GM12878 (cell line): ENCODE measurements at regions not wholly inside any gene's neighbourhood (a gene's known extent, or its start where the extent isn't known, plus 50 kb on each side); places are given as distances from the start of the nearest gene placed in this dataset.
"Not testable (repeated sequence)": the region's sequence is repeated elsewhere in the genome, so short reads cannot be mapped to it uniquely, and the experiment has no call there.

Experiments
- ATAC-seq: fragments of 200-7000 bp; cut with Tn5 transposase; 3 replicates; pipeline ENCODE4 v1.9.1; 2020; ENCODE audit warnings: mild to moderate bottlenecking, moderate library complexity
- BruUV-seq: library from RNA; stranded (reverse); fragments of 400-500 nt; replicated peaks from 2 replicates; lab custom pipeline; 2021; lab: Mats Ljungman, UMichigan
- CTCF ChIA-PET: fragments of 300-600 bp; sonication (Branson Sonifier 250); formaldehyde crosslinking; extraction: SDS; loops from one replicate; lab custom pipeline; 2021; ENCODE audit warnings: inconsistent platforms; lab: Yijun Ruan, JAX
- POLR2A ChIA-PET: fragments of 350-600 bp; formaldehyde crosslinking; extraction: SDS; loops from one replicate; lab custom pipeline; 2021; ENCODE audit warnings: inconsistent platforms; lab: Charles Lee
- RAD21 ChIA-PET: fragments of 300-600 bp; sonication (Branson Sonifier 250); formaldehyde crosslinking; loops from one replicate; lab custom pipeline; 2023; ENCODE audit warnings: antibody characterized with exemption; ENCODE audit not compliant: unreplicated experiment; lab: Charles Lee
- SMC1A ChIA-PET: fragments of 300-600 bp; sonication (Branson Sonifier 250); formaldehyde crosslinking; loops from one replicate; lab custom pipeline; 2023; ENCODE audit not compliant: unreplicated experiment, uncharacterized antibody; lab: Charles Lee
- DNase-seq: peaks from one replicate; pipeline ENCODE4 v3.0.0-alpha.2; 2011; ENCODE audit warnings: low read depth, low spot score
- FAIRE-seq: peaks from 3 replicates; lab custom pipeline; 2011; peaks lifted over from hg19 to GRCh38; lab: Jason Lieb, UNC
- H2AFZ ChIP-seq: 2 replicates; pipeline ENCODE4 v1.6.0; 2011; ENCODE audit warnings: low read depth, low read length, control low read depth; ENCODE audit not compliant: control insufficient read depth
- H3K27ac ChIP-seq: 2 replicates; pipeline ENCODE4 v1.5.1; 2011; ENCODE audit warnings: control low read depth; ENCODE audit not compliant: control insufficient read depth, insufficient read depth
- H3K27me3 ChIP-seq, 2 experiments: replicated peaks in 1 of 2; 2 replicates each; pipeline versions ENCODE4 v1.6.0 to v1.6.1; 2011; ENCODE audit warnings: low read length in 1 of 2; ENCODE audit not compliant: control insufficient read depth in 2 of 2, insufficient read depth in 2 of 2
- H3K36me3 ChIP-seq, 2 experiments: 2 replicates each; pipeline ENCODE4 v1.5.1; 2011; ENCODE audit warnings: low read length in 1 of 2; ENCODE audit not compliant: control insufficient read depth in 2 of 2, insufficient read depth in 2 of 2
- H3K4me1 ChIP-seq: 2 replicates; pipeline ENCODE4 v1.6.1; 2011; ENCODE audit warnings: mild to moderate bottlenecking, low read length, moderate library complexity, mixed read lengths; ENCODE audit not compliant: control insufficient read depth, insufficient read depth
- H3K4me2 ChIP-seq: 2 replicates; pipeline ENCODE4 v1.6.0; 2011; ENCODE audit warnings: control low read depth; ENCODE audit not compliant: control insufficient read depth, insufficient read depth
- H3K4me3 ChIP-seq: fragments of 200-600 bp; sonication (generic); 2 replicates; pipeline ENCODE4 v1.5.1; 2016
- H3K79me2 ChIP-seq: 2 replicates; pipeline ENCODE4 v1.6.0; 2011; ENCODE audit warnings: low read length; ENCODE audit not compliant: control insufficient read depth, insufficient read depth
- H3K9ac ChIP-seq: 2 replicates; pipeline ENCODE4 v1.8.0; 2011; ENCODE audit warnings: low read length, control low read depth, mixed read lengths; ENCODE audit not compliant: control insufficient read depth, insufficient read depth
- H3K9me3 ChIP-seq: replicated peaks from 3 replicates; pipeline ENCODE4 v1.5.1; 2011; ENCODE audit warnings: mild to moderate bottlenecking, low read length; ENCODE audit not compliant: control insufficient read depth, insufficient read depth
- H4K20me1 ChIP-seq: 2 replicates; pipeline ENCODE4 v1.6.0; 2011; ENCODE audit not compliant: control insufficient read depth, insufficient read depth
- WGBS: methylation state at CpG from one replicate; pipeline ENCODE4 v1.1.6; 2016; ENCODE audit warnings: low lambda C conversion rate; ENCODE audit not compliant: insufficient replicate concordance, insufficient coverage; ENCODE audit errors: missing lambda C conversion rate; 5-methylcytosine and 5-hydroxymethylcytosine counted together
- in situ Hi-C: fragments of 300-500 bp; cut with MboI; formaldehyde crosslinking; loops from 9 replicates; pipeline ENCODE4 v1.14.3; 2018; ENCODE audit warnings: mixed read lengths
- intact Hi-C: fragments of 100-400 bp; cut with micrococcal nuclease; formaldehyde crosslinking; loops from one replicate; pipeline ENCODE4 v1.14.2; 2022; ENCODE audit not compliant: unreplicated experiment

DNA sequence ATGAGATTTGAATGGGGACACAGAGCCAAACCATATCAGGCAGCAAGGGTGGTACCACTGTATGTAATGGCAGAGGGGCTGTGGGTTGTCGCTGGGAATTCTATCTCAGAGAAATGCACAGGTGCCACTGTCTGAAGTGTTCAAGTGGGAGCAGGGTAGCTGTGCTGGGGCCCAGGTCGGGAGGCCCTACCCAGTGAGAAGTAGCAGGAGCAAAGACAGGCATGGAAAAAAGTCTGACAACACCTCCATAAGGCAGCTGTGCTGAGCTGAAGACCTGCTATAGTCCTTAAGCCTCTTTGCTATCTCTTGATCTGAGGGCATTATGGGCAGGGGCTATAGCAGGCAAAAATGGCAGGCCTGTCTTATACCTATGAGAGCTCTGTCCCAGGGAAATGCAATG, 638.3 kb upstream of the TPTE start:
- intact Hi-C loops, H3K27me3 ChIP-seq, RAD21 ChIA-PET, H3K4me1 ChIP-seq, H3K79me2 ChIP-seq, H3K36me3 ChIP-seq, SMC1A ChIA-PET, H3K9me3 ChIP-seq, H4K20me1 ChIP-seq, BruUV-seq, in situ Hi-C loops, H2AFZ ChIP-seq, POLR2A ChIA-PET, H3K4me2 ChIP-seq, ATAC-seq, CTCF ChIA-PET, H3K9ac ChIP-seq, H3K4me3 ChIP-seq, H3K27ac ChIP-seq, DNase-seq, FAIRE-seq: not testable (repeated sequence)
- WGBS, result 0% methylated on average over 2 of the region's 2 CpGs

DNA sequence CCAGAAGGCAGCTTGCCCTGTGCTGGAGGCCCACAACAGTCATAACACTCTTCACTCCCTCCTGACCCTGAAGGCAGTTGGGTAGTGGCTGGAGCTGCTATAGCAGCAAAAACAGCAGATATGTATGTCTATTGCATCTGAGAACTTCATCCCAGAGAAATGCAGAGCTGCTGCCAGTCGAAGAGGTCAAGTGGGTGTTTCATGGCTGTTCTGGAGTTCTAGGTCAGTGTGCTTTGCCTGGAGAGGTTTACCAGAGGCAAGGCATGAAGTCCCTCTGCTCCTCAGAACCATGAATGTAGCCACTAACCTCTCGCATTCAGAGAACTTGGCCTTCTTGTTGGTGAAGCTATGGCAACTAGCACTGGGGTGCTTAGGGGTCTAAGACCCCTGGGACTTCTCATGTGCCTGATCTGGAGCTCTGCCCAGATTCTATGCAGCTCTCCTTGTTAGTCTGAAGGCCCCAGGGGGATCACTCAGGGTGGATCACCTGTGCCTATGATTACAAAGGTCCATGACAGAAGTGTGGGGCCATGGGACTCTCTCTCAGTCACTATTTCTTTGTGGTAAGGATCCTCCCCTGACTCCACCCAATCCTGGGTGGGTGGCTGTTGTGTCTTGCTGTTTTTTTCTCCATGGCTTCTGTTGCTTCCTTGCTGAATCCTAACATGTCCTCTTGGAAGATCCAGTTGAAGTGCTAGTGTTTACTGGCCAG, 637.7 kb upstream of the TPTE start:
- FAIRE-seq, result not testable (repeated sequence)

DNA sequence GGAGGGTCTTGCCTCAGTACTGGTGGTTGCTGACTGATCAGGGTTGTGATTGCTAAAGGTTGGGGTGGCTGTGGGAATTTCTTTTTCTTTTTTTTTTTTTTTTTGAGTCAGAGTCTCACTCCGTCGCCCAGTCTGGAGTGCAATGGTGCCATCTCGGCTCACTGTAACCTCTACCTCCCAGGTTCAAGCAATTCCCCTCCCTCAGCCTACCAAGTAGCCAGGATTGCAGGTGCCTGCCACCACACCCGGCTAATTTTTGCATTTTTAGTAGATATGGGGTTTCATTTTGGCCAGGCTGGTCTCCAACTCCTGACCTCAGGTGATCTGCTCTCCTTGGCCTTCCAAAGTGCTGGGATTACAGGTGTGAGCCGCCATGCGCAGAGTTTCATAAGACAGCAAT, 632.9 kb upstream of the TPTE start:
- POLR2A ChIA-PET, BruUV-seq, H3K4me1 ChIP-seq, H3K36me3 ChIP-seq, SMC1A ChIA-PET, DNase-seq, H4K20me1 ChIP-seq, H3K4me3 ChIP-seq, in situ Hi-C loops, H3K9me3 ChIP-seq, H2AFZ ChIP-seq, ATAC-seq, H3K27me3 ChIP-seq, H3K9ac ChIP-seq, intact Hi-C loops, CTCF ChIA-PET, H3K27ac ChIP-seq, RAD21 ChIA-PET, FAIRE-seq, H3K79me2 ChIP-seq, H3K4me2 ChIP-seq: not testable (repeated sequence)
- WGBS, result 19% methylated on average over 6 of the region's 6 CpGs

More for the DNA sequence above, 637.7 kb upstream of the TPTE start:
- intact Hi-C loops, H3K79me2 ChIP-seq, DNase-seq, H3K4me3 ChIP-seq, H3K27me3 ChIP-seq, H3K4me2 ChIP-seq, H2AFZ ChIP-seq, RAD21 ChIA-PET, H4K20me1 ChIP-seq, BruUV-seq, H3K27ac ChIP-seq, H3K4me1 ChIP-seq, SMC1A ChIA-PET, ATAC-seq, CTCF ChIA-PET, H3K36me3 ChIP-seq, in situ Hi-C loops, H3K9ac ChIP-seq, H3K9me3 ChIP-seq, POLR2A ChIA-PET: not testable (repeated sequence)
- 4% methylated on average over 2 of the region's 2 CpGs for WGBS

DNA sequence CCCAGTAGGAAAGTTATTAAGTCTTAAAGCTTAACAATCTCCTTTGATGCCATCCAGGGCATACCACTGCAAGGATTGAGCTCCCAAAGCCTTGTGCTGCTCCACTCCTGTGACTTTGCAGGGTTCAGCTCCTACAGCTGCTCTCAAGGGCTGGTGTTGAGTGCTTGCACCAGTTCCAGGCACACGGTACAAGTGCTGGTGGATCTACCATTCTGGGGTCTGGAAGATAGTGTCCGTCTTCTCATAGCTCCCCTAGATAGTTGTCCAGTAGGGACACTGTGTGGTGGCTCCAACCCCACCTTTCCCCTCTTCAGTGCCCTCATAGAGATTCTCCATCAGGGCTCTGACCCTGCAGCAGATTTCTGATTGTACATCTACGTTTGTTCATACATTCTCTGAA, 617.8 kb upstream of the TPTE start:
- ATAC-seq, RAD21 ChIA-PET, H3K79me2 ChIP-seq, in situ Hi-C loops, H4K20me1 ChIP-seq, intact Hi-C loops, H2AFZ ChIP-seq, H3K27me3 ChIP-seq, DNase-seq, BruUV-seq, H3K4me3 ChIP-seq, H3K4me2 ChIP-seq, H3K9me3 ChIP-seq, SMC1A ChIA-PET, H3K36me3 ChIP-seq, FAIRE-seq, H3K4me1 ChIP-seq, H3K9ac ChIP-seq, H3K27ac ChIP-seq, CTCF ChIA-PET, POLR2A ChIA-PET: not testable (repeated sequence)
- 6% methylated on average over 3 of the region's 3 CpGs for WGBS
